HG02571 (cell line): ENCODE measurements at regions not wholly inside any gene's neighbourhood (a gene's known extent, or its start where the extent isn't known, plus 50 kb on each side); places are given as distances from the start of the nearest gene placed in this dataset.
"Not testable (repeated sequence)": the region's sequence is repeated elsewhere in the genome, so short reads cannot be mapped to it uniquely, and the experiment has no call there.

Source experiments
- ATAC-seq: cut with Tn5 transposase; IDR thresholded peaks from one replicate; pipeline ENCODE4 v1.9.1; 2021; ENCODE audit warnings: mild to moderate bottlenecking, moderate library complexity; ENCODE audit not compliant: unreplicated experiment

DNA sequence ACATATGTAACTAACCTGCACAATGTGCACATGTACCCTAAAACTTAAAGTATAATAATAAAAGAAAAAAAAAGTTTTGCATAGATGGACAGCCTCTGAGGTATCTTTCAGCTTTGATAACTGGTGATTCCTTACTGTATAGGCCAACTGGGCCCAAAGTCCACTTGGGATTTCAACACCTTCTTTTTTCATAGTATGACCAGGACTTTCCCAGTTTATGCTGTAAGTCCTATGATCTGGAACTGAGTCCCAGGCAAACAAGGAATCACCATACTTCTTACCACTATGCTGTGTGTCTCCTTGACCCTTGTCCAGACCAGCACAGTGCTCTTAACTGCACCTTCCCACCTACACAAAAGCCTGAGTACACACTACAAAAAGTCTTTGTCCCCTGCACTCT is 205.1 kb upstream of the RBBP8 start:
- ATAC-seq, result no peak

DNA sequence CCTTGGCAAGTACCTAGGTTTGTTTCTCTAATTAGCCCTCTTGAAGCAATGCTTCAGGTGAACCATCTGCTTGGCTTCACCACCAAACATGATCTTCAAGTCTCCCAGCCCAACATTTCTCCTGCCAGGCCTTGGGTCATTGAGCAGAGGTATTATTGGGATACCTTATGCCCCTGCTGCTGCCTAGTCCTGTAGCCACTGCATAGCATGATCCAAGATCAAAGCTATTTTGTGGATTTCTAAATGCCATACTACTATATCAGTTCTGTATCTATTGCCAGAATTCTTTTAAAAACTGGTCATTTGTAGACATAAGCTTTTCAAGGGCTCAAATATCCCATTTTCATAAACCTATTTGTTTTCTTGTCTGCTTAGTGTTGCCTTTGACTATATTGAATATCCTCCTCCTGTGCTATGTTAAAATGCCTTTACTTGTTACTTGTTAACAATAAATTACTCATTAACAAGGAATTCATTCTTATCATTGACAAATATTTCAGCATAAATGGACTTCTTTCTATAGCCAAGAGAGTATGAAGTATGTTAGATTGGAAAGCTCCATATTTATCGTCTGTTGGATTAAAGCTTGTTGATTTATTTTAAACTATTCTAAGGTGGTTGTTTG is 204.5 kb upstream of the RBBP8 start:
- no peak for ATAC-seq

DNA sequence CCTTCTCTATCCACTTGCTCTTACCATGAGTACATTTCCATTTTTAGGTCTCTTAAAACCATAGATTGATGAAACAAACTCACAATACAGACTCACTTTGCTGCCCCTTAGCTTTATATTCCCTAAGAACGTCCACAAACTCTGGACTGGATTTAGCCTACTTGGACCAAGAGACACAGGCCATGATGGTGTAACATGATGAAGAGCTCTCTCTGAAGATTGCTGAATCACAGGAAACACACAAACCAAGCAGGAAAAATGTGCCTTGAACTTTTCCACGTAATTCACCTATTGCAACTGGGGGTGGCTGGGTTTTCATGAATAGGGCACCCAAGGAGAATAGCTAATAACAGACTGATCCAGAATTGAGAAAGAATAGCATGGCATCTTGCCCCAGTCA is 201.7 kb upstream of the RBBP8 start:
- no peak for ATAC-seq

DNA sequence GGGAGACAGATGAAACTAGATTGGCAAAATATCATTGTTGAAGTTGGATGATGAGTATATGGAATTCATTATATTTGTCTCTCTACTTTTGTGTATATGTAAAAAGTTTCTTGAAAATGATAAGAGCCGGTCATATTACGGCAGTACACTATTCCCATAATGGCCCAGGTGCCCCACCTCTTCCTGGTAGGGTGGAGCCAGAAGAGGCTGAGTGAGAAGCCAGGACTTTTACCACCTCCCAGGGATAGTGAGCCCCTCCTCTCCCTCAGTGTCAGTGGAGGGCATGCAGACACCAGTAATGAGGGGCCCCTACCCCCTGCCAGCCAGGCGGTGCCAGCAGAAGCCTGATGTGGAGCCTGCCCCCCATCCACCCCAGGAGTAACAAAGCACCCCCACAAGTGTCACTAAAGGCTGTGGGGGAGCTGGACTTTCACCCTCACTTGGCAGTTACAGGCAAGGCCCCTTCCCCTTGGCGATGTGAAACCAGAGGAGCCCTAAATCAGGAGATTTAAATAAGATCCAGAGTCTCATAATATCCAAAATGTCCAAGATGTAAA is 198.9 kb upstream of the RBBP8 start:
- ATAC-seq, result no peak

DNA sequence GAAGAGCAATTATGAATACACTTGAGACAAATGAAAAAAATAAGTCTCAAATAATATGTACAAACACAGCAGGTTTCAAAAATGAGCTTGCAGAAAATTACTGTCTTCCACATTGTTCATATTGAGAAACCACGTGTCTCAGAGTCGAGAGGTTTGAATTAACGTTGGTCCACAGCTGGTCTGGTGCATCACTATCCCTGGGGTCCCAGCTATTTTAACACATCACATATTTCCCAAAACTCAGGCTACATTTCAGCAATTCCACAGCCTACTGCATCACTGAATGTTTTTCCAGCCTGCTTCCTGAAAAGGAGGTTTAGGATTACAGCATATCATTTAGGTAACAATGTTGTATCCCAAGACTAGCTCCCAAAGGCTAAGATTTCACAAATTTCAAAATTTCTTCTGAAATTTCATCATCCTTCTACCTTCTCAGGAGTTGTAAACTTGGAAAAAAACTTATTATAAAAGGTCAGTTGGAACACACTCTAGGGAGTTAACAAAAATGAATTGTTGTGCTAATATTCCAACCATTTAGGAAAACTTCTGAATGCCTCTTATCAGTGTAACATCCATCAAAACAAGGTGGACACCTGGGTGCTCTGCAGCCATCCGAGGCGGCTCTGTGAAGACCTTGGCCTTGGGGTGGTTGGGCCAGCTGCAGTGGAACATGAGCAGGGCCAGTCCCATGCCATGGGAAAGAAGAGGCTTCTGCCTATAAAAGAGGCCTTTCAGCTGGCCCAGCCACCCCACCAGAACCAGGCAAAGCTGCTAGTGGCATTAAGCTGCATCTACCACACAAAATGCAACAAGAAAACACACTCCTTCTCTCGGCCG is 198.1 kb upstream of the RBBP8 start:
- ATAC-seq, result no peak

DNA sequence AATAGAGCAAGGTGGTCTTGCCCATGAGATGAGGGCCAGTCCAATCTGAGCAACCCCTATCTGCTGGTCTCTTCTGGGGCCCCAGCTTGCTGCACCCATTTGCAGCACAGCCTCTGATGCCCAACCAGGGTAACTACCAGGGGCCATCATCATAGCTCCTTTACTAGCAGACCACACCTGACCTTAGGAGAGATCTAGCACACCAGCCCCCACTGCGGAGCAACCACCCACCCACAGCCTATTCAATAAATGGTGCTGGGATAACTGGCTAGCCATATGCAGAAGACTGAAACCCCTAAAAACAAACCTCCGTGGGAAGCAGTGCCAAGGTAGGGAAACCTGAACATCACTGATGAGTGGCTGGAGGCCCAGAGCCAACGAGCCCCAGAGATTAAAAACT is 196.1 kb upstream of the RBBP8 start:
- no peak for ATAC-seq

DNA sequence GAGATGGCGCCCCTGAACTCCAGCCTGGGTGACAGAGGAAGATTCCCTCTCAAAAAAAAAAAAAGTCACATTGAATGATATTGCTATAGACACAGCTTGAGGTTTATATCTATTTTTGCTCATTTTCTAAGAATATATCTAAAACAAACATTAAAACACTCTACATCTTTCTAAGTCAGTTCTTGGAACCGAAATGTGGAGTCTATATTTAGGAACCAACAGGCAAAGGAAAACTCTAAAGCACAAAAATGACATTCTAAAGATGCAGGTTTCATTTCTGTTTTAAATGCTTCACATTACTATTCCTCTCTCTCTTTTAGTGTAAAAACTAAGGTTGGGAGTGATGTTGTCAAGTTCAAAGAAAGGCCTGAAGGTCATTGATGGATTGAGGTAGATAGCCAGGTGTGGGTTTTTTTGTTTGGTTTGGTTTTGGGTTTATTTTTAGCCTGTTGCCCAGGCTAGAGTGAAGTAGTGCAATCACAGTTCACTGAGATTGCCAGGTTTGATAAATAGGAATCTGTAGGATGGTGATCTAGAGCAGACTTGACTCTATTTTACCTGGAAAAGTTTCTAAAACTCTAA is 194.0 kb upstream of the RBBP8 start:
- no peak for ATAC-seq

DNA sequence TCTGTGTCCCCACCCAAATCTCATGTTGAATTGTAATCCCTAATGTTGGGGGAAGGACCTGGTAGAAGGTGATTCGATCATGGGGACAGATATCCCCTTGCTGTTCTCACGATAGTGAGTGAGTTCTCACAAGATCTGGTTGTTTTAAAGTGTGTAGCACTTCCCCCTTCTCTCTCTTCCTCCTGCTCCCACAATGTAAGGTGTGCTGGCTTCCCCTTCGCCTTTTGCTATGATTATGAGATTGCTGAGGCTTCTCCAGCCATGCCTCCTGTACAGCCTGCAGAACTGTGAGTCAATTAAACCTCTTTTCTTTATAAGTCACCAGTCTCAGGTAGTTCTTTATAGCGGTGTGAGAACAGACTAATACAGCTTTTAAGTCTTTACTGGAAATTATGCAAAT is 193.3 kb upstream of the RBBP8 start:
- no peak for ATAC-seq

DNA sequence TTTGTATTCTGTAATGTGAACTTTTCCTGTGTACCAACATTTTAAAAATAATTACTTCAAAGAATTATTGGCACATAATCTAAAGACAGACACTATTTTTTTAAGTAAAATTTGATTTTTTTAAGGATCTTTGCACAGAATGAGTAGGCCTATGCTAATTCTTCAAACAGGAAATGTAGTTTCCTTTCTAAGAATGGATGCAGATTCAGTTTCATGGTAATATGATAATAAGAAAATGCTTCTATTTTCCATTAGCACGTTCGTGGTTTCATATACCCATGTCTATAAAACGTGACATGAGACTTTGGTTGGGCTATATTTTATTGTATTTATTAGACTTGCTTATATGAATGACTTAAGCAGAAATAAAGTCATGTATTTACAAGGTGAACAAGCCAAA is 191.8 kb upstream of the RBBP8 start:
- no peak for ATAC-seq

DNA sequence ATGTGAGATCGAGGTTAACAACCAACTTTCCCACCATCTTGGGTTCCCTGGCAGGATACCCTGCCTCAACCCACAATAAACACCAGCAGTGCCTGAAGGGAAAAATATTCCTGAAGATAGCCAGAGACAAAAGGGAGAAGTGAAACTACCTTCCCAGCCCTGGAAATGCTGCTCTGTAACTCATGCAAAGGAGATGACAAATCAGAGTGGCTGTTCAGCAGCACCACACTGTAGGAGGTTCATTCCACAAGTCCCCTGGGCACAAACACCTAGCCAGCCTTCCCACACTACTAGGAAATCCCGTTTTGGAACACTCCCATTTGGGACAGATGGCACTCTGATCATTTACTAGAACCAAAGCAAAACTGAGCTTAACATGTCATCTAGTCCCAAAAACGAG is 190.7 kb upstream of the RBBP8 start:
- ATAC-seq, result no peak

DNA sequence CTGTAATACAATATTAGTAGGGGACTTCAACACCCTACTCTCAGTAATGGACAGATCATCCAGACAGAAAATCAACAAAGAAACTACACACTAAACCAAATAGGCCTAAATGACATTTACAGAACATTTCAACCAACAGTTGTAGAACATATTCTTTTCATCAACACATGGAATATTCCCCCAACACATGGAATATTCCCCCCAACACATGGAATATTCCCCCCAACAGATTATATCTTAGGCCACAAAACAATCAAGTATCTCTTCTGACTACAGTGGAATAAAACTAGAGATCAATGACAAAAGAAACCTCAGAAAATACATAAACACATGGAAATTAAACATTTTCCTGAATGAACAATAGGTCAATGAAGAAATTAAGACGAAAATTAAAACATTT is 187.2 kb upstream of the RBBP8 start:
- no peak for ATAC-seq

DNA sequence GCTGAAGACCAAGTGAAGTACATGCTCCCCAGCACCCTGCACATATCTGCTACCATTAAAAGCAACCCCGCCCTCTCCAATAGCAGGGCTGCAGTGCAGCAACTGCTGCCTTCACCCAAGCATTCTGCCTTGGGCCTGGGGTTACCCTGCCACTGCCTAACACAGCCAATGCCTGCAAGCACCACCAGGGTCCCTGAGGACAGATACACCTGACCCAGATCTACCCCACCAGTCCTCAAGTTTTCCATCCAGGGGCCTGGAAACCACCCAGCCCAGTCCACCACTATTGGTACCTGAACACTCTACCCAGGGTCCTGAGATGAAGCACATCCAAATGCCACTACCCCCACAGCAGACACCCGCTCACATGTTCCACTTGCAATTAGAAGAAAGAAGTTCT is 181.1 kb upstream of the RBBP8 start:
- ATAC-seq, result no peak

DNA sequence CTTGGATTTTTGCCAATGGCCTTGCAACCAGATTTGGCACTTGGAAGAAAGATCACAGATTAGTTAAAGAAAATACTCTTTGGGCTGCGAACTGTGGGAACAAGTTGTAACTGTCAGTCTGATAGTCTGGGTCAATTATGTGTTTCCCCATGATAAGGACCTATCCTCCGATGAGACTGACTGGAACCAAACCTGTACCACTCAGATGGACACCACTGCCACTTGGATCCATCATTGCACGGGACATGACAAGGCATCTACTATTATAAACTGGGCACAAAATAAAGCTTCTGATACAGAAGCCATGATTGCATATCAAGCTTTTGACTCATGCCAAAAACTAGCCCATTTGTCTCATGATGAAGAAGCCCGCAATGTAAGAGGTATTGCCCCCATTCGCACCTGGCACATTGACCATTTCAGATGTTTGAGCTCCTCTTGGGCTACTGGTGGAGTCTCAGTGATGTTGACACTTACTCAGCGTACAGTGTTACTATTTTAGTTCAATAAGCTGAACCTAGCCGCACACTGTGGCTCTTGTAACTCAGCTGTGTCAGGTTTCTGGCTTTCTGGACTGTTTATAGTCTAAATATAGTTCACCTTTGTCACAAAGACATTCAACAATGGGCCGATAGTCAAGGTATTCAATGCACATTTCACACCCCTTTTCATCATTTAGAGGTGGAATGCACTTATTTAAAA is 179.8 kb upstream of the RBBP8 start:
- ATAC-seq, result no peak

DNA sequence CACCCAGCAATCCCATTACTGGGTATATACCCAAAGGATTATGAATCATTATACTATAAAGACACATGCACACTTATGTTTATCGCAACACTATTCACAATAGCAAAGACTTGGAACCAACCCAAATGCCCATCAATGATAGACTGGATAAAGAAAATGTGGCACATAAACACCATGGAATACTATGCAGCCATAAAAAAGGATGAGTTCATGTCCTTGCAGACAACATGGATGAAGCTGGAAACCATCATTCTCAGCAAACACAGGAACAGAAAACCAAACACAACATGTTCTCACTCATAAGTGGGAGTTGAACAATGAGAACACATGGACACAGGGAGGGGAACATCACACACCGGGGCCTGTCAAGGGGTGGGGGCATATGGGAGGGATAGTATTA is 169.1 kb upstream of the RBBP8 start:
- ATAC-seq, result not testable (repeated sequence)

DNA sequence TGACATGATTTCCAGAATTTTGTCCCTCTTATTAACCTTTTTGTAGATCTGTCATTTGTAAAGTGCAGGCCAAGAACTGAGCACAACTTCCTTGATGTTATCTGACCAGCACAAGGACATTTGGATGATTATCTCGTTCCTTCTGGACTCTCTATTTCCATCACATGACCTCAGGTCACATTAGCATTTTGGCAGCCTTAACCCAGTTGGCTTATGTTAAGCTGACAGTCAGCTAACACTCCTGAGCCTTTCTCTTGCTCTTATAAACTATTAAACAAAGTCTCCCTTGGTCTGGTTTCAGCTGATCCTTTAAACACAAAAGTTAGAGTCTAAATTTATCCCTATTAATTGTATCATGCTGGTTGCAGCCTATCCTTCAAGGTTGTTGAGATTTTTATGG is 167.2 kb upstream of the RBBP8 start:
- ATAC-seq, result no peak

DNA sequence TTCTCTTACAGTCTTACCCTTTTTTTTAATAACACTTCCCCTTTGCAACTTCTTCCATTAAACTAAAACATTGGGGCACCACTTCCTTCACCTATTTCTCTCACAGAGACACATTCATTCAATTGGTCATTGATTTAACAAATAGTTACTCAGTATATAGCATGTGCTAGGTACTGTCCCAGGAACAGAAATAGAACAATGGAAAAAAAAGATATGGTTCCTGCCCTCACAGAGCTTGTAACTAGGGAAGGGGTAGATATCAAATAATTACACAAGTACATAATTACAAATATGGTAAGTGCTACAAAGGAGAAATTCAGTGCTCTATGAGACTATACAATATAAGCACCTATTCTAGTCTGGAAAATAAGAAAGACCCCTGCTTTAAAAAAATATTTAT is 165.5 kb upstream of the RBBP8 start:
- ATAC-seq, result no peak

DNA sequence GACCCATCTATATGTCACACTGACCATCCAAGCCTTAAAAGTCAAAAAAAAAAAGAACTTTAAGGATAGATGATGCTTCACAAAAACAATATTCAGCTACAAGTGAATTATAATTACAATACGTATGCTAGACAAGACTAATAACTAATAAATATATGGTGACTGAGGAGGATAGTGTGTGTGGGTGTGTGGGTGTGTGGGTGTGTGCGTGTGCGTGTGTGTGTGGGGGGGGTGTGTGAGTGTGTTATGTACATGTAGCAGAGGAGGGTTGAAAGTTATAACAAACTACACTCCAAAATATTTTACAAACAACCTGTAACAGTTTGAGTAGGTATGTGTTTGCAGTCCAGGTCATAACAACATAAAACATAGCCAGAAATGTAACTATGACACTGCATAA is 159.2 kb upstream of the RBBP8 start:
- ATAC-seq, result no peak

DNA sequence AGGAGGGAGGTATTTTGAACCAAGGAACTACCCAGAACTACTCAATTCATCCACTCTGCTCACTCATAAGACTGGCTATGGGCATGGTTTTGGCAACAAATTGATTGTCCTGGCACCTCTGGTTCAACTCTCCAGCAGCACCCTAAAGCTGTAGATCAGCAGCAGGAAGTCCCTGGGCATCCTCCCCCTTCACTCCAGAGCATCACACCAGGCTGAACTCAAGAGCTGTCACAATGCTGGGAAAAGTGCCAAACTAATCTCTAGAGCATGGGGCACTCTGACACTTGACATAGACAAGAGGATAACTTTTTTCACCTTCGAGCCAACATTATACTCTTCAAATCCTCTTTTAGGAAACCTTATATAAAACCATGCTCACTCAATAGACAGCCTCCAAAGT is 154.1 kb upstream of the RBBP8 start:
- no peak for ATAC-seq

DNA sequence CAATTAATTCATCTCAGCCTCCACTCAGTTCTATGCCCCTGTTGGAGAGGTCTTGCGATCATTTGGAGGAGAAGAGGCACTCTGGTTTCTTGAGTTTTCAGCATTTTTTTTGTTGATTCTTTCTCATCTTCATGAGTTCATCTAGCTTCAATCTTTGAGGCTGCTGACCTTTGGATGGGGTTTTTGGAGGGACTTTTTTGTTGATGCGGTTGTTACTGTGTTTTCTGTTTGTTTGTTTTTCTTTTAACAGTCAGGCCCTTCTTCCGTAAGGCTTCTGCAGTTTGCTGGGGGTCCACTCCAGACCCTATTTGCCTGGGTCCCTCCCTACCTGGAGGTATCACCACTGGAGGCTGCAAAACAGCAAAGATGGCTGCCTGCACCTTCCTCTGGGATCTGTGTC is 149.9 kb upstream of the RBBP8 start:
- no peak for ATAC-seq

DNA sequence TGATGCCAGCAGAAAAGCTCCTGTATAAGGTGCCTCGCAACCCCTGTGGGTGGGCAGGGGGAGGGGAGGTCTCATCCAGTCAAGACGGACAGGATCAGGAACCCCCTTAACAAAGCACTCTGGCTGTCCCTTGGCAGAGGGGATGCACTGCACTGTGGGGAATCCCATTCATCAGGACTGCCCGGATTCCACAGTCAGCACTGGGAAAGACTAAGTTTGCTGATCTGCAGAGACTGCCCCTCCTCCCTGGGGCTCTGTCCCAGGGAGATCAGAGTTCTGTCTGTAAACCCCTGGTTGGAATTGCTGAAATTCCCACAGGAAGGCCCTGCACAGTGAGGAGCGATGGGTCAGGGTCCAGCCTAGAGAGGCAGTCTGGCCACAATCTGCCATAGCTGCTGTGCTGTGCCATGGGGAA is 149.5 kb upstream of the RBBP8 start:
- ATAC-seq, result no peak

DNA sequence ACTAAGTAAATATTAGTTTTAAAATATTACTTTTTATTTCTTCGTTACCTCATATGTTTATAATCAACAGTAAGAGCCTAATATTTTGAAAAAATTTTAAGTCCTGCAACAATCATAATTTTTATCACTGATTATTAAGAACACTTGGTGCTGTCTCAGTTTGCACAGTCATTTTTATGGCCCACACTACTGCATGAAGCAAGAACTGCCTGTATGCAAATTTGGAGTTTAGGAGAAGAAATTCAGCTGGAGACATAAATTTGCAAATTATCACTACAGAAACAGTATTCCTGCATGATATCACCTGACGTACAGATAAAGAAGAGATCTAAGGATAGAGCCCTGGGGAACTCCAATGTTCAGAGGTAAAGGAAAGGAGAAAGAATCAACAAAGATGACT is 144.1 kb upstream of the RBBP8 start:
- ATAC-seq, result no peak
